Duodenal mucosa (tissue), 2 donors: ENCODE measurements at regions not wholly inside any gene's neighbourhood (a gene's known extent, or its start where the extent isn't known, plus 50 kb on each side); places are given as distances from the start of the nearest gene placed in this dataset.

Experiments used
- H3K27ac ChIP-seq: one replicate; pipeline ENCODE4 v1.7.0; 2013; ENCODE audit warnings: low read depth, low read length
- H3K27me3 ChIP-seq, 2 donors: one replicate each; pipeline ENCODE4 v1.7.0; 2013; ENCODE audit warnings: low read length in 2 of 2, control low read depth in 1 of 2; ENCODE audit not compliant: insufficient read depth in 2 of 2, control insufficient read depth in 1 of 2
- H3K36me3 ChIP-seq, 2 donors: one replicate each; pipeline ENCODE4 v1.7.0; 2013; ENCODE audit warnings: low read length in 2 of 2, control low read depth in 1 of 2; ENCODE audit not compliant: insufficient read depth in 2 of 2, control insufficient read depth in 1 of 2
- H3K4me1 ChIP-seq, 2 donors: one replicate each; pipeline ENCODE4 v1.7.0; 2013; ENCODE audit warnings: low read length in 2 of 2, control low read depth in 1 of 2; ENCODE audit not compliant: insufficient read depth in 2 of 2, control insufficient read depth in 1 of 2
- H3K4me3 ChIP-seq, 2 donors: one replicate each; pipeline ENCODE4 v1.7.0; 2013; ENCODE audit warnings: low read length in 2 of 2, low read depth in 1 of 2
- H3K9ac ChIP-seq, 2 donors: one replicate each; pipeline ENCODE4 v1.7.0; 2013; ENCODE audit warnings: low read length in 2 of 2, low read depth in 1 of 2
- H3K9me3 ChIP-seq, 2 donors: one replicate each; pipeline ENCODE4 v1.7.0; 2013; ENCODE audit warnings: low read length in 2 of 2, control low read depth in 1 of 2; ENCODE audit not compliant: control insufficient read depth in 1 of 2

DNA sequence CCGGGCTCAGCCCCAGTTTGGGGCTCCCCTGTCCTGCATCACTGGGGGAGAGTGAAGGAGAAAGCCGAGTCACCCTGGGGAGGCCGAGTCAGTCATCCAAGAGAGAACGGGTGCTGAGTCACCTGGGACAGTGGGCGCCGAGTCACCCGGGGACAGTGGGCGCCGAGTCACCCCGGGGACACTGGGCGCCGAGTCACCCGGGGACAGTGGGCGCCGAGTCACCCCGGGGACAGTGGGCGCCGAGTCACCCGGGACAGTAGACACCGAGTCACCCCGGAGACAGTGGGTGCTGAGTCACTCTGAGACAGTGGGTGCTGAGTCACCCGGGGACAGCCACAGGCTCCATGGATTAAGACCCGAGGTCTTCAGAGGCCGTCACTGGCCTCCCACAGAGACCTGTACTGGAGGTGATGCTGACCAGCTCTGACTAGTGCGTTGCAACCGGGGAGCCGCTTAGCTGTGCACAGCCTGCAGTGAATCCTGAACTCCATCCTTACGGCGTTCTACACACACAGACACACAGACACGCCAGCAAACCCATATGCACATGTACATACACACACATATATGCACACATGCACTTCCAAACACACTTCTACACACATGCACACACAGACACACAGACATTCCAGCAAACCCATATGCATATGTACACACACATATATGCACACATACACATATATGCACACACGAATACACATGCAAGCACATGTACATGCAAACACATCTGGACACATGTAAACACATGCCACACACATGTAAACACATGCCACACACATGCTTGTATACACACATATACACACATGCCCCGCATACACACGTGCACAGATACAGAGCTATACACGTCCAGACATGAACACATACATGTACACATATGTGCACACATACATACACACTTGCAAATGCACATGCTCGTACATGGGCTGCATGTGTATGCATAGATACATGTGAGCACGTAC, 64.9 kb upstream of the GALNT9 start:
- H3K4me1 ChIP-seq: no peaks in the 10 kb centered on the region
- H3K9me3 ChIP-seq: no peaks in the 10 kb centered on the region
- no peak overlapping the region for H3K27ac ChIP-seq
- H3K36me3 ChIP-seq: no peaks in the 10 kb centered on the region
- H3K4me3 ChIP-seq: no peak overlapping the region
- H3K27me3 ChIP-seq: peaks cover 16 to 19% of the 10 kb centered on the region in 2 donors
- H3K9ac ChIP-seq: no peak overlapping the region

GRCh38 chr12:132393245-132393795, 63.9 kb upstream of the GALNT9 start:
- no peaks in the 10 kb centered on the region for H3K4me1 ChIP-seq
- H3K9ac ChIP-seq: no peak overlapping the region
- H3K9me3 ChIP-seq: no peaks in the 10 kb centered on the region
- no peak overlapping the region for H3K4me3 ChIP-seq
- H3K27me3 ChIP-seq: peaks cover 10 to 17% of the 10 kb centered on the region in 2 donors
- H3K27ac ChIP-seq: no peak overlapping the region
- no peaks in the 10 kb centered on the region for H3K36me3 ChIP-seq

GRCh38 chr12:132392389-132393244, 63.2 kb upstream of the GALNT9 start:
- Histone ChIP-seq H3K4me1 (no peaks in the 10 kb centered on the region), H3K27ac (no peak overlapping the region), H3K4me3 (no peak overlapping the region), H3K36me3 (no peaks in the 10 kb centered on the region), H3K27me3 (peaks cover 3 to 11% of the 10 kb centered on the region in 2 donors), H3K9me3 (no peaks in the 10 kb centered on the region), H3K9ac (no peak overlapping the region)

DNA sequence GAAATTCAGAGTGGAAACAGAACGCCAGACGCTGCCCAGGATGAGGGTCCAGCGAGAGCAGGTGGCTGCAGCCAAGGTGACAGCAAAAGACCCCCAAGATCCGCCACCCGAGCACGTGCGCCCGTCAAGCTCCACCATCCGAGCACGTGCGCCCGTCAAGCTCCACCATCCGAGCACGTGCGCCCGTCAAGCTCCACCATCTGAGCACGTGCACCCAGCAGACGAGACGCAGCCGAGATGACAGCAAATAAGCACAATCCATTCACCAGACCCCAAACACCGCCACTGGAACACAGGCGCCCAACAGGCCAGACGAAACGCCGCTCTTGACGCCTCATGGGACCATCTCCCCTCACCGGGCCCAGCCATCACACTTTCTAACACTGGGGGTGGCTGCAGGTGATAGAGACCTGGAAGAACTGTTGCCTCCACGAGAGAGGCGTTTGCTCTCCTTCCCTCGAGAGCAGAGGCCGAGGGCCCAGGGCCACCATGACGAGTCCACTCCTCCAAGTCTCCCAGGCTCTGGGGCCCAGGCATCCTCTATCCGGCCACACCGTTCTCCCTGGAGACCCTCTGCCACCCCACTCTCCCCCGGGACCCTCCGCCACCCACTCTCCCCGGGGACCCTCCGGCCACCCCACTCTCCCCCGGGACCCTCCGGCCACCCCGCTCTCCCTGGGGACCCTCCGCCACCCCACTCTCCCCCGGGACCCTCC, 62.1 kb upstream of the GALNT9 start:
- Histone ChIP-seq H3K4me1 (no peaks in the 10 kb centered on the region), H3K27ac (no peak overlapping the region), H3K36me3 (no peaks in the 10 kb centered on the region), H3K4me3 (no peak overlapping the region), H3K9me3 (no peaks in the 10 kb centered on the region), H3K9ac (no peak overlapping the region), H3K27me3 (peaks cover 4 to 11% of the 10 kb centered on the region in 2 donors)

DNA sequence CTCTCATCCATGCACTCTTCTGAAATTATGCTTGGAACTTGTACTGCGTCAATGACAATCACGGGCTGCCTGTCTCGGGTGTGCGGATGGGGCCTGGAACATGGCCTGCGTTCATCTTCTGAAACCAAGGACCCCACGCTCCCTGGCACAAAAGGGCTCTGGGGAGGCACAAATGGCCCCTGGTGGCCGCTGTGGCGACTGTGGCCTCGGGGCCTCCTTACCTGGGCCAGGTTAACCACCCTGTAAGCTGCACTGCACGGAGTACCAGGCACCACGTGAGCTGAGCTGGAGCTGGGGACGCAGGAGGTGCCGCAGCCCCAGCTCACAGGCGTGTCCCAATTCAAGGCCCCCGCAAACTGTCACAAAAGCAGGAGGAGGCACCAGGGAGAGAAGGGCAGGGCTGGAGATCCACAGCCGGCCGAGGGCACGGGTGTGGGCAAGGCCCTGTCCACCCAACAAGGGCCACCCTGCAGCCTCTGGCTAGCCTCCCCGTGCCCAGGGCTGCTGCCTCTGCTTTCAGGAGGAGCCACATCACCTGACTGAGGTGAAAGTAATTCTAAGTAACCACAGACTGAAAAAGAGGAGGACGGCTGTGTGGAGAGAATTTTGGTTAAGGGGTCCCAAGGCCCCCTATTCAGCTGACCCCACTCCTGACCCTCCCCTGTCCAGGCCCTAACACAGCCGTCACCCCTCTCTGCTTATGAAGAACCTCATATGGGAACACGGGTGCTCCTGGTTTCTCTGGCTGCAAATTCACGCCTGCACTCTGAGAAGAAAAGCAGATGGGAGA, 61.1 kb upstream of the GALNT9 start:
- H3K4me1 ChIP-seq: no peaks in the 10 kb centered on the region
- no peak overlapping the region for H3K27ac ChIP-seq
- H3K4me3 ChIP-seq: no peak overlapping the region
- no peak overlapping the region for H3K9ac ChIP-seq
- H3K27me3 ChIP-seq: peaks cover 10 to 14% of the 10 kb centered on the region in 2 donors
- H3K36me3 ChIP-seq: no peaks in the 10 kb centered on the region
- H3K9me3 ChIP-seq: no peaks in the 10 kb centered on the region

DNA sequence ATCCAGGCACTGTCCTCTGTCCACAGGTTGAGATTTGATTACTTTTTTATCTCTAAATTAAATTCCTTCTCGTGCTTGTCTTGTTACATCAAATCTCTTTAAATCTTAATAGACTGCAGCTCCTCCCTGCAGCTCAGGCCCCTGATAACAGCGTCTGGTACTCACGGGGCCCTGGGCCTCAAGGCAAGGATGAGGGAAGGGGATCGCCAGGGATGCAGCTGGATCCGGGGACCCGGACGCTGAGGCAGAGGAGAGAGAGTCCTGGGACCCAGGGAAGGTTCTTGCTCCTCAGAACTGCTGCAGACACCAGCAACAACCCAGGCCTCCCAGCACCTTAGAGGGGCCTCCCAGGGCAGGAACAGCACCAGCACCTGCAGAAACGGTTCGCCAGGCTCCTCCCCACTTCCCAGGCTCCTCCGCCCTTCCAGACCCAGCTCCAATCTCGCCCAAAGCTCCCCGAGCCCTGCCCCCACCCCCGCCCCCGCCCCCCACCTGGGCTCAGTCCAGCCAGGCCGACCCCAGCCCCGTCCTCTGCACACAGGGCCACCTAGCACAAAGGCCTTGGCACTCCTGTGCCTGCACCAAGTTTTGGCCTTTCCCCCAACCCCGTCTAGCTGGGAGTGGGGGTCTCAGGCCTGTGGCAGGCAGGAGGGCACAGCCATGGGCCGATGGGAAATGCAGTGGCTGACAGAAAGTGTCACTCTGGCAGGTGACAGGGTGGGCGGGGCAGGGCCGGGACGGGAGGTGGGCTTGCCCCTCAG, 60.3 kb upstream of the GALNT9 start:
- Histone ChIP-seq H3K27ac (no peak overlapping the region), H3K4me3 (no peak overlapping the region), H3K27me3 (peaks cover 17 to 19% of the 10 kb centered on the region in 2 donors), H3K4me1 (no peaks in the 10 kb centered on the region), H3K36me3 (no peaks in the 10 kb centered on the region), H3K9ac (no peak overlapping the region), H3K9me3 (no peaks in the 10 kb centered on the region)

- Histone ChIP-seq H3K27me3 (peaks cover 17 to 19% of the 10 kb centered on the region in 2 donors), H3K9me3 (no peaks in the 10 kb centered on the region)
These were observed 59.6 kb upstream of the GALNT9 start for GRCh38 chr12:132389026-132389425.

DNA sequence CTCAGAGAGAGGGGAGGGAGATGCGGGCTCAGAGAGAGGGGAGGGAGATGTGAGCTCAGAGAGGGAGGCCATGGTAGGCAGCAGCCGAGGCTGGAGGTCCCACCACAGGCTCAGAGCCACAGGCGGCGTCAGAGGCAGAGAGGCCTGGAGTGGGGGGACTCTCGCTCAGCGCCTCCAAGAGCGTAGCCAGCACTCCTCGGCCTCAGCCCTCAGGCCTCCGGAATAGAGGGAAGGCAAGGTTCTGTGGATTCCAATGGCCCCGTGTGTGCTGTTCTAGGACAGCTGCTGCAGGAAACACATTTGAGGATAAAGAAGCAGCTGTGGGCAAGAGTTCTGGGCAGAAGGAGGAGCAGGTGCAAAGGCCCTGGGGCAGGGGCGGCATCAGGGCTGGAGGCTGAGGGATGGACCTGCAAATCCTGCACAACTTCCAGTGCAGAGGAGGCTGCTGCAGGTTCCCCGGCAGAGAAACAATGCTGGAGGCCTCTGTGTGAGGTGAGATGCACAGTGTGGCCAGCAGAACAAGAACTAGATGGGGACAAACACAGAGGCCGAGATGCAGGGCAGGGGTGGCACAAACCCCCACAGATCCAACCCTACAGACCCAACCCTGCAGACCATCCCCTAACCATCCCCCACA, 59.1 kb upstream of the GALNT9 start:
- Histone ChIP-seq H3K4me3 (no peak overlapping the region), H3K36me3 (no peaks in the 10 kb centered on the region), H3K9ac (no peak overlapping the region), H3K27ac (no peak overlapping the region), H3K4me1 (no peaks in the 10 kb centered on the region), H3K9me3 (no peaks in the 10 kb centered on the region), H3K27me3 (peaks cover 17 to 21% of the 10 kb centered on the region in 2 donors)

More at GRCh38 chr12:132389026-132389425, 59.6 kb upstream of the GALNT9 start:
- Histone ChIP-seq H3K27ac (no peak overlapping the region), H3K9ac (no peak overlapping the region), H3K4me1 (no peaks in the 10 kb centered on the region), H3K36me3 (no peaks in the 10 kb centered on the region), H3K4me3 (no peak overlapping the region)
